OCI-LY3 (cell line): ENCODE measurements at regions not wholly inside any gene's neighbourhood (a gene's known extent, or its start where the extent isn't known, plus 50 kb on each side); places are given as distances from the start of the nearest gene placed in this dataset.

ENCODE experiments used
- H2AFZ ChIP-seq: fragments of 200-600, 300-600 bp; shearing (Covaris generic); 2 replicates; pipeline ENCODE4 v1.6.0; 2014; ENCODE audit warnings: antibody characterized with exemption, low read depth, low read length
- H3K27ac ChIP-seq: fragments of 200-600, 300-600 bp; sonication (generic); 2 replicates; pipeline ENCODE4 v1.5.1; 2014; ENCODE audit warnings: mild to moderate bottlenecking, low read length, moderate library complexity, mixed read lengths
- H3K27me3 ChIP-seq: fragments of 200-600, 300-600 bp; sonication (generic); 2 replicates; pipeline ENCODE4 v1.6.1; 2014; ENCODE audit warnings: low read depth, low read length, mixed read lengths
- H3K36me3 ChIP-seq: fragments of 200-600, 300-600 bp; sonication (generic); replicated peaks from 2 replicates; pipeline ENCODE3; 2014; ENCODE audit warnings: low read depth, low read length, mixed read lengths
- H3K4me1 ChIP-seq: fragments of 300-600, 200-600 bp; sonication (generic); 2 replicates; pipeline ENCODE4 v1.6.1; 2014; ENCODE audit warnings: low read length, mixed read lengths
- H3K4me2 ChIP-seq: fragments of 200-600, 300-600 bp; sonication (generic); 2 replicates; pipeline ENCODE4 v1.6.1; 2014; ENCODE audit warnings: low read length, mixed read lengths
- H3K4me3 ChIP-seq: fragments of 300-600, 200-600 bp; sonication (generic); 2 replicates; pipeline ENCODE4 v1.5.1; 2014; ENCODE audit warnings: antibody characterized with exemption, mild to moderate bottlenecking, low read length, moderate library complexity
- H3K79me2 ChIP-seq: fragments of 300-600, 200-600 bp; shearing (Covaris generic); 2 replicates; pipeline ENCODE4 v1.6.1; 2014; ENCODE audit warnings: mild to moderate bottlenecking, low read length, mixed read lengths
- H3K9ac ChIP-seq: fragments of 300-600, 200-600 bp; shearing (Covaris generic); 2 replicates; pipeline ENCODE4 v1.6.0; 2014; ENCODE audit warnings: mild to moderate bottlenecking, low read length, moderate library complexity
- H3K9me3 ChIP-seq: fragments of 200-600, 300-600 bp; shearing (Covaris generic); 2 replicates; pipeline ENCODE4 v1.6.1; 2014; ENCODE audit warnings: low read length, mixed read lengths; ENCODE audit not compliant: insufficient read depth
- H4K20me1 ChIP-seq: fragments of 200-600, 300-600 bp; sonication (generic); 2 replicates; pipeline ENCODE4 v1.6.1; 2016; ENCODE audit warnings: low read length, mixed read lengths; ENCODE audit not compliant: insufficient read depth
- CTCF ChIP-seq: fragments of 200-600, 300-600 bp; sonication (generic); IDR thresholded peaks from 2 replicates; pipeline ENCODE4 v1.5.1; 2014; ENCODE audit warnings: antibody characterized with exemption, low read length, low read depth
- EZH2phosphoT487 ChIP-seq: fragments of 200-600 bp; shearing (Covaris generic); IDR thresholded peaks from 2 replicates; pipeline ENCODE4 v1.6.1; 2018; ENCODE audit warnings: antibody characterized with exemption, mixed run types, low read depth

DNA sequence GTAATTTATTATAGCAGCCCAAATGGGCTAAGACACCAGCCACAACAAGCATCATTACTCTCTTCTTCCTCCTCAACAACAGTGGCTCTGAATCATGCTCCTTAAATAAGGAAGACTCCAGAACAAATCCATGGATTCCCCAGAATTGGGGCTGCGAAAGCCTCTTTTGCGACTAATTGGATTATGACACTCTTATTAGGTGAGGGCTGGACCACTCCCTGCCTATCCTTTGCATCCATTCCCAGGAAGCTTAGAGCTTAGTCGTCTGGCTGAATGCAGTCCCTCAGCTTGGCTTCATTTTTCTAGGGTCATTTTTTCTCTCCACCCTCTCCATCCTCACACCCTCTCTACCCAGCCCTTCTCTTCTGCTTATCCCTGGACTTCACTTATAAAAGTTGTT lies 227.7 kb downstream of the ZNF621 start:
- Histone ChIP-seq H4K20me1 (no peaks in the 10 kb centered on the region), H3K36me3 (no peaks in the 10 kb centered on the region), H3K9me3 (no peaks in the 10 kb centered on the region), H3K27me3 (no peaks in the 10 kb centered on the region), H2AFZ (no peak overlapping the region), H3K4me2 (no peak overlapping the region), H3K4me3 (no peak overlapping the region), H3K27ac (no peak overlapping the region), H3K4me1 (peaks cover 38% of the 10 kb centered on the region), H3K9ac (no peak overlapping the region), H3K79me2 (no peaks in the 10 kb centered on the region)
- no peak for TF ChIP-seq CTCF
- no peak for TF ChIP-seq EZH2phosphoT487

GRCh38 chr3:40753291-40753770 lies 228.6 kb downstream of the ZNF621 start:
- no peaks in the 10 kb centered on the region for H3K79me2 ChIP-seq
- H3K9ac ChIP-seq: no peak overlapping the region
- no peak overlapping the region for H3K4me2 ChIP-seq
- no peak overlapping the region for H3K4me3 ChIP-seq
- no peaks in the 10 kb centered on the region for H3K36me3 ChIP-seq
- TF ChIP-seq EZH2phosphoT487 (no peak), CTCF (no peak)
- H3K4me1 ChIP-seq: peaks cover 37% of the 10 kb centered on the region
- no peaks in the 10 kb centered on the region for H4K20me1 ChIP-seq
- no peaks in the 10 kb centered on the region for H3K27me3 ChIP-seq
- H3K9me3 ChIP-seq: no peaks in the 10 kb centered on the region
- no peak overlapping the region for H3K27ac ChIP-seq
- no peak overlapping the region for H2AFZ ChIP-seq

DNA sequence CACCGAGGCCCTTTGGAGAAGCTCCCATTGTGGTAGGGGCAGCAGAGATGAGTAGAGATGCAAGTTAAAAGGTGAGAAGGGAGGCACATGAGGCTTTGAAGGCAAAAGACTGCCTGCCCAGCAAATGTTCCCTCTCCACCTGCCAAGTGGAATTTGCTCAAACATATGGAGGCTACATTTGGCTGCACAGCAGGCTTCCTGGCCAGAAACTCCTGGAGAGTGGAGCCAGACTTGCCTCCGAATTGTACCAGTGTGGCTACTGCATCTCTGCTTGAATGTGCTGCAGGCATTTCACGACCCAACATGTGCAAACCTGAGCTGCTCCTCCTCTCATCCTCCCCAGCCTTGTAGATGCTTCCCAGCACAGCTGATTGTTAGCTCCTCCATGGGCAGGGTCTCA lies 229.2 kb downstream of the ZNF621 start:
- no peak overlapping the region for H3K4me2 ChIP-seq
- H3K9me3 ChIP-seq: no peaks in the 10 kb centered on the region
- TF ChIP-seq EZH2phosphoT487 (no peak), CTCF (no peak)
- no peak overlapping the region for H3K4me3 ChIP-seq
- no peak overlapping the region for H2AFZ ChIP-seq
- H3K9ac ChIP-seq: no peak overlapping the region
- no peaks in the 10 kb centered on the region for H4K20me1 ChIP-seq
- H3K27me3 ChIP-seq: no peaks in the 10 kb centered on the region
- H3K36me3 ChIP-seq: no peaks in the 10 kb centered on the region
- H3K27ac ChIP-seq: no peak overlapping the region
- no peaks in the 10 kb centered on the region for H3K79me2 ChIP-seq
- peaks cover 31% of the 10 kb centered on the region for H3K4me1 ChIP-seq

- H3K4me1 ChIP-seq: peaks cover 20% of the 10 kb centered on the region
- TF ChIP-seq EZH2phosphoT487 (no peak), CTCF (no peak)
- no peaks in the 10 kb centered on the region for H3K79me2 ChIP-seq
- H3K36me3 ChIP-seq: no peaks in the 10 kb centered on the region
- no peak overlapping the region for H3K27ac ChIP-seq
- no peaks in the 10 kb centered on the region for H3K9me3 ChIP-seq
- H3K4me2 ChIP-seq: peak overlapping the region; percentile 48
- H3K9ac ChIP-seq: no peak overlapping the region
- no peaks in the 10 kb centered on the region for H4K20me1 ChIP-seq
- H3K4me3 ChIP-seq: no peak overlapping the region
- H3K27me3 ChIP-seq: no peaks in the 10 kb centered on the region
- H2AFZ ChIP-seq: no peak overlapping the region
These were observed 230.2 kb downstream of the ZNF621 start for GRCh38 chr3:40754994-40755393.
